ENCODE measurements at regions not wholly inside any gene's neighbourhood (a gene's known extent, or its start where the extent isn't known, plus 50 kb on each side); places are given as distances from the start of the nearest gene placed in this dataset.

DNA sequence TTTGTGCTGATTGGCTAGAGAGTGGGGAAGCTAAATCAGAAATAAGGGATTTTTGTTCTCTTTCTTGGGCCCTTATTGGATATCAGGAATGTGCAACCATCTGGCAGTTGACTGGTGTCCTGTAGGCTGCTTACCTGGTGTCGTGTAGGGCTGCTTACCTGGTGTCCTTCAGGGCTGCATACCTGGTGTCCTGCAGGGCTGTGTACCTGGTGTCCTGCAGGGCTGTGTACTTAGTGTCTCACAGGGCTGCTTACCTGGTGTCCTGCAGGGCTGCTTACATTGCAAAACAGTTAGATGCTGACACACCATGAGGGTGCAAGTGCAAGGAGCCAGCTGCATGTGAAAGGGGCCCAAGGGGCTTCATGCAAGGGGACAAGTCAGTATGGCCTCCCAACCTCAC is 249.3 kb downstream of the ICE1 start:
- TF ChIP-seq, protein P1, sequence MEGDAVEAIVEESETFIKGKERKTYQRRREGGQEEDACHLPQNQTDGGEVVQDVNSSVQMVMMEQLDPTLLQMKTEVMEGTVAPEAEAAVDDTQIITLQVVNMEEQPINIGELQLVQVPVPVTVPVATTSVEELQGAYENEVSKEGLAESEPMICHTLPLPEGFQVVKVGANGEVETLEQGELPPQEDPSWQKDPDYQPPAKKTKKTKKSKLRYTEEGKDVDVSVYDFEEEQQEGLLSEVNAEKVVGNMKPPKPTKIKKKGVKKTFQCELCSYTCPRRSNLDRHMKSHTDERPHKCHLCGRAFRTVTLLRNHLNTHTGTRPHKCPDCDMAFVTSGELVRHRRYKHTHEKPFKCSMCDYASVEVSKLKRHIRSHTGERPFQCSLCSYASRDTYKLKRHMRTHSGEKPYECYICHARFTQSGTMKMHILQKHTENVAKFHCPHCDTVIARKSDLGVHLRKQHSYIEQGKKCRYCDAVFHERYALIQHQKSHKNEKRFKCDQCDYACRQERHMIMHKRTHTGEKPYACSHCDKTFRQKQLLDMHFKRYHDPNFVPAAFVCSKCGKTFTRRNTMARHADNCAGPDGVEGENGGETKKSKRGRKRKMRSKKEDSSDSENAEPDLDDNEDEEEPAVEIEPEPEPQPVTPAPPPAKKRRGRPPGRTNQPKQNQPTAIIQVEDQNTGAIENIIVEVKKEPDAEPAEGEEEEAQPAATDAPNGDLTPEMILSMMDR (IDR thresholded peaks at IDR 0.05): no peak
- Mint-ChIP-seq H3K9me3 (ENCODE audit: low read depth) (peaks cover 7% of the 10 kb centered on the region), H3K27ac (ENCODE audit: unreplicated experiment) (no peak overlapping the region), H3K27me3 (ENCODE audit: low read depth) (peaks cover 2% of the 10 kb centered on the region), H3K4me1 (ENCODE audit: low read depth) (no peaks in the 10 kb centered on the region), H3K4me3 (ENCODE audit: unreplicated experiment) (no peak overlapping the region), H3K36me3 (ENCODE audit: low read depth) (no peaks in the 10 kb centered on the region)
- DNase-seq (ENCODE audit: low spot score): no peak

DNA sequence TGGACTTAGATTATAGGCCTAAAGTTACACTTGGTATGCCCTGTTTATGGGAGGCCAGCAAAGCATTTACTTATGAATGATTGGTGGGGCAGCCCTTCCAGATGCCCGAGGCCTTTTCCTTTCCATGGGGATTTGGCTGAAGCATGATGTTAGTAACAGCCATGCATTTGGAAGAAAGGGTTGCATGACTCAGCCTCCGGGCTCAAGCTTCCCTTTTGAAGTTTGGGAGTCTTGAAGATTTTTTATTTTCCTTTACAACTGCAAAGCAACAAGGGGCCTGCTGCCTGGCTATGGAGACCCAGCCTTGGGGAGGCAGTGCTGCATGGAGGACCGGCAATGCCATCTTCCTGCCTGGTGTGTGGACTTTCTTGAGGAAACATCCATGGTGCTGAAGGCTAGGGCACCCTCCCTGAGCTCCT is 244.7 kb downstream of the ICE1 start:
- H3K27me3 Mint-ChIP-seq (ENCODE audit: low read depth): peaks cover 6% of the 10 kb centered on the region
- no peaks in the 10 kb centered on the region for H3K36me3 Mint-ChIP-seq (ENCODE audit: low read depth)
- TF ChIP-seq, protein P1 (IDR thresholded peaks at IDR 0.05): no peak
- no peak for DNase-seq (ENCODE audit: low spot score)
- no peak overlapping the region for H3K27ac Mint-ChIP-seq (ENCODE audit: unreplicated experiment)
- no peak overlapping the region for H3K4me3 Mint-ChIP-seq (ENCODE audit: unreplicated experiment)
- no peaks in the 10 kb centered on the region for H3K9me3 Mint-ChIP-seq (ENCODE audit: low read depth)
- no peaks in the 10 kb centered on the region for H3K4me1 Mint-ChIP-seq (ENCODE audit: low read depth)

DNA sequence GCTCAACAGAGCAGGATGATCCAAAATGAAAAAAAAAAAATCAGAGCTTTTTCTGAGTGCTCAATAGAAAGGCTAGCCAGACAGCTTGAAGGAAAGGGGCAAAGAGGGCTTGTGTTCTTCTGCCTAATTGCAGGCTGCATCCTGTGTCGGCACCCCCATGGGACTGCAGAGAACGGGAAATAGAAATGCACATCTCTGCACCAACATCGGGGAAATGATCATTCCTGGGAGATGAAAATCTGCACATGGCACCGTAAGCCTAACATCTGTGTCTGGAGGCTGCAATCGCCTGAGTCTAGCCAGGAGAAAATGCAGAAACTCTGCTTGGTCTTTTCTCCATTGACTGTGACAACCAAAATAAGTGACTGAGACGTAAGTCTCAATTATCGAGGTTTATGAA is 243.9 kb downstream of the ICE1 start:
- DNase-seq (ENCODE audit: low spot score): no peak
- H3K27me3 Mint-ChIP-seq (ENCODE audit: low read depth): peaks cover 7% of the 10 kb centered on the region
- no peaks in the 10 kb centered on the region for H3K9me3 Mint-ChIP-seq (ENCODE audit: low read depth)
- H3K4me3 Mint-ChIP-seq (ENCODE audit: unreplicated experiment): no peak overlapping the region
- no peak overlapping the region for H3K27ac Mint-ChIP-seq (ENCODE audit: unreplicated experiment)
- H3K36me3 Mint-ChIP-seq (ENCODE audit: low read depth): no peaks in the 10 kb centered on the region
- H3K4me1 Mint-ChIP-seq (ENCODE audit: low read depth): no peaks in the 10 kb centered on the region
- TF ChIP-seq, protein P1 (IDR thresholded peaks at IDR 0.05): no peak

DNA sequence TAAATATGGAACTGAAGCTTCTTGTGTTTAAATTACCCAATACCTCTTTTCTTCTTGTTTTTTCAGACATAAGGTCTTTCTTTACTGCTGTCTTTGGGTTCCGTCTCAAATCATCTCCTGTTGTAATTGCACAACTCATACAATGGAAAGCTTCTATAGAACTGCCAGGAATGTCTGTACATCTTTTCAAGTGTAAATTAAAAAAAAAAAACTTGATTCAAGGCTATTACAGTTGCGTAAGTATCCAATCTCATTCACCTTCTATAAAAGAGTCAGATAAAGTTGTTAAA is 243.5 kb downstream of the ICE1 start:
- DNase-seq (ENCODE audit: low spot score): no peak
- no peaks in the 10 kb centered on the region for H3K4me1 Mint-ChIP-seq (ENCODE audit: low read depth)
- H3K27ac Mint-ChIP-seq (ENCODE audit: unreplicated experiment): no peak overlapping the region
- TF ChIP-seq, protein P1 (IDR thresholded peaks at IDR 0.05): no peak
- peaks cover 9% of the 10 kb centered on the region for H3K27me3 Mint-ChIP-seq (ENCODE audit: low read depth)
- H3K4me3 Mint-ChIP-seq (ENCODE audit: unreplicated experiment): no peak overlapping the region
- no peaks in the 10 kb centered on the region for H3K9me3 Mint-ChIP-seq (ENCODE audit: low read depth)
- H3K36me3 Mint-ChIP-seq (ENCODE audit: low read depth): no peaks in the 10 kb centered on the region

DNA sequence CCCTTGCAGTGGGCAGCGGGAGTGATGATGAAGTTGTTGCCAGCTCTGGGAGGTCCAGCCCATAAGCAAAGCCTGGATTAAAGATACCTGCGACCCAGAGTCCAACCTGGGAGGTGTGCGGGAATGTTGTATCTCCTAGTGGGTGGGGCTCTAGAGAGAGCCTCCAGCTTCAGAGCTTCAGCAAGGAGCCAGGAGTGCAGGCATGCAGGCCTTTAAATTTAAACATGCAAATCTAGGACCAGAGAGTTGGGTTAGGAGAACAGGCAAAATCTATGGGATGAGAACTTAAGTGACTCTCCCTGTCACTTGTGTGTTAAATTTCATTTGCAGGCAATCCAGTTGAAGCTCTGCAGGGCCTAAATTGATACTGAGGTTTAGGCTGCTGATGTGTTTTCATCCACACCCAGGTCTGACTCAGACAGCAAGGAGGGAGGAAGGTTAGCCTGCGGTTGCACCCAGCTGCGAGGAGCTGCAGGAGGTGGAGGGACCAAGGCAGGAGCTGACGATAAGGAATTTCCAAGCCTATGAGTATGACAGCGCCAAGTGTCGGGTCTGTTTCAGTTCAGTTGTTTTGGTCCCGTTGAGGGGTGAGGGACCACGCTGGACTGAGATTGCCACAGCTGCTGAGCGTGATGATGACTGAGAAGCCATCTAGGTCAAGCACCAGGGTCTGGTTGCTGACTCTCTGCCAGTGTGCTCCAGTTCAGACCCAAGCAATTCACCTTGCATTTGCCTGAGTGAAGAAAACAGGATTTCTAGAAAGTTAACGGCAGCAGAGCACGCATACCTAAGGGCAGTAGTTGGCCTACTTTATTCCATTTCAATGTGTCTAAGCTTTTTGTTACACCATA is 243.0 kb downstream of the ICE1 start:
- DNase-seq (ENCODE audit: low spot score): no peak
- H3K4me3 Mint-ChIP-seq (ENCODE audit: unreplicated experiment): no peak overlapping the region

More for the DNA sequence above, 243.0 kb downstream of the ICE1 start:
- TF ChIP-seq, protein P1 (IDR thresholded peaks at IDR 0.05): no peak
- Mint-ChIP-seq H3K36me3 (ENCODE audit: low read depth) (no peaks in the 10 kb centered on the region), H3K9me3 (ENCODE audit: low read depth) (no peaks in the 10 kb centered on the region), H3K4me1 (ENCODE audit: low read depth) (no peaks in the 10 kb centered on the region), H3K27ac (ENCODE audit: unreplicated experiment) (no peak overlapping the region), H3K27me3 (ENCODE audit: low read depth) (peaks cover 9% of the 10 kb centered on the region)

Measured in chondrocyte (in vitro differentiated cells).